NCI-H146 (cell line): ENCODE measurements at regions not wholly inside any gene's neighbourhood (a gene's known extent, or its start where the extent isn't known, plus 50 kb on each side); places are given as distances from the start of the nearest gene placed in this dataset.
A peak's percentile ranks its signal among the peaks of the same experiment; 100 is the strongest.

Experiments
- DNase-seq: peaks from one replicate; lab custom pipeline; 2025; lab: John Stamatoyannopoulos, UW

- DNase-seq = no peak
Measured at GRCh38 chr3:31224936-31225335, 307.8 kb upstream of the STT3B start.

DNA sequence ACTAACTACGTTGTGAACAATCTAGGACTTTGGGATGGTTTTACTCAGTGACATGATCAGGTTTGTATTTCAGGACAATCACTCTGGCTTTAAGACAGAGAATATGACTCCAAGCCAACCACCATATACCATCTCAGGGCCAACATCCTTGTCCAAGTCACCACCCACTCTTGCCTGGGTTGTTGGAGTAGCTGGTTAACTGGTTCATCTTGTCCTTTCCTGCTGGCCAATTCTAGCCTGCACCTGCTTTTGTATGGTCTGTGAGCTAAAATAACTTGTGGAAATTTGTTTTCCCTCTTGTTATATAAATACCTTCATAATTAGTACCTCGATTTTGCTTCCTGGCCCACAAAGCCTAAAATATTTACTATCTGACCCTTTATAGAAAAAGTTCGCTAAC, 306.8 kb upstream of the STT3B start:
- DNase-seq = no peak

DNA sequence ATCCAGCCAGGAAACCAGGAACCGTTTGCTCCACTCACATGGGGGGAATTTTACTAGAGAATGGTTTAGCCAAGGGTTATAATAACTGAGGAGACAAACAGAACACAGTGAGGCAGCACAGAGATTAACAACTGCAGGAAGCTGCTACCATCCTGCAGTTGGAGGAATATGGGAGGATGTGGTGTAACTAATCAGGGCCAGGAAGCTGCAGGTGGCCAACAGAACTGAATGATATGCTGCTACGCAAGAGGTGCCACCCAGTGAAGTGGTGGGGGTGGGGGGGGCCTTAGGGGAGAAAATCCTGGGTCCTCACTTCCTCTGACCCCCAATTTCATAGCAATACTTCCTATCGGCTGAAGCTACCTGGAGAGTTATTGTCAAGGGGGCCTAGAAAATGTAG, 306.4 kb upstream of the STT3B start:
- DNase-seq = no peak

DNA sequence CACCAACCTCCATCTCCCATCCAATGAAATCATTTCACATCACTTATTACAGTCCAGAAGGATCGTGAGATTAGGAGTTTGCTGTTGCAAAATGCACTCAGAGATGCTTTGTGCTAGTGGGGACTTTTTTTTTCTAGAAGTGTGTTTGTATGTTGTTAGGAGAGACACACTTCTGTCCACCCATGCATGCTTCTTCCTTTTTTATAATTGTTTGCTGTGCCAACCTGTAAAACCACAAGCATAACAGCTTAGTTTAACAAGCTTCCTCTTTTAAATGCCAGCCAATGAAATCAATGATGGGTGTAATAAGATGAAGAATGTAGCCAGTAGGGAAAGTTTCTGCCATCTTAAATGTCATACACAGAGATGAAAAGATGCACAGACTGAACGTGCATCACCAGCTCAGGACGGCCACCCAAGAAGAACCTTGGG, 305.6 kb upstream of the STT3B start:
- DNase-seq = no peak

DNA sequence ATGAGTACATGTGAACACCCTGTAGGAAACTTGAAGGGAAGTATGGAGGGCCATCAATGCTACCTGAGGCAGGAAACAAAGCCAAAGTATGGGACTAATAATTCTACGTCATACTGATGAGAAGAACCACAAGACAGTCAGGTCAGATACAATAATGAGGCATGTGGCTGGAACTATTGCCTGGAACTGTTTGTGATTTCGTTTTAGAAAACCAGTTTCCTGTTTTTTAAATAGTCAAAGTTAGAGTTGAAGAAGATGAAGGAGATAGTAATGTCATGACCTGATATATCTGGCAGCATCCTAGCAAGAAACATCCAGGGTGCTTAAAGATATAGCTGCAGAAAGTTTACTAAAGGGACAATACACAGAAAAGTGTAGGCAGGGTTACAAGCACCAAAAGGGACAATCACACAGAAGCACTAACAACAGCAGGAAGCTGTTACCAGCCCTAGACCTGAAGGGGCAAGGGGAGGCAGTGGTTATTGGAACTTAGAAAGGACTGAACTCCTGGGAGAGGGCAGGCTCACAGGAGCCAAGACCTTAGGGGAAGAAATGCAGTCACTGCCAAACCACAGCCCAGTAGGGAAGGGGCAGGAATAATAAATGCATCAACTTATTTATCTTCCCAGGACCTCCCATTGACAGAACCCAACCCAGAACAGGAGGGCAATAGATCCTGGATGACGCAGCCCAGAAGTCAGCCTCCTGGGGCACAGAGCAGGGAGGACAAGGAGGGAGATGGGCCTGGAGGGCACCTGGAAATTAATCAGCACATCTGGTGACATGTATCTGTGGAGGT, 302.1 kb upstream of the STT3B start:
- DNase-seq = no peak

GRCh38 chr3:31232055-31233025, 300.4 kb upstream of the STT3B start:
- DNase-seq = no peak

DNA sequence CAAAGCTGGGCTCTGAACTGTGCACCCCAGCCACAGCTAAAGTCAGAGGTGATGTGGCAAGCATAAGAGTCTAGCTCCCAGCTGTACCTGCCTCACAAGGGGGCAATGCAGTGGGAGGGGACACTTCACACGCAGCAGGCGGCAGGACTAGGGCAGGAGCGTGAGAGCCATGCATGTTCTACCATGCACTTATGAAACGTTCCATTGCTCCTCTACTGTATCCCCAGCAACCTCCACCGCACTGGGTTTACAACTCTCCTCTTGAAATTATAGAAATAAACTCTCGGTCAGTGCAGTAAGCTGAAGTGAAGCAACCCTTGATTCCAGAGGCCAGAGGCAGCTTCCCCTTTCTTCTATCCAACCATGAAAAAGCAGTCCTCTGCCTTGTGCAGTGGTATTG, 298.6 kb upstream of the STT3B start:
- no peak for DNase-seq

DNA sequence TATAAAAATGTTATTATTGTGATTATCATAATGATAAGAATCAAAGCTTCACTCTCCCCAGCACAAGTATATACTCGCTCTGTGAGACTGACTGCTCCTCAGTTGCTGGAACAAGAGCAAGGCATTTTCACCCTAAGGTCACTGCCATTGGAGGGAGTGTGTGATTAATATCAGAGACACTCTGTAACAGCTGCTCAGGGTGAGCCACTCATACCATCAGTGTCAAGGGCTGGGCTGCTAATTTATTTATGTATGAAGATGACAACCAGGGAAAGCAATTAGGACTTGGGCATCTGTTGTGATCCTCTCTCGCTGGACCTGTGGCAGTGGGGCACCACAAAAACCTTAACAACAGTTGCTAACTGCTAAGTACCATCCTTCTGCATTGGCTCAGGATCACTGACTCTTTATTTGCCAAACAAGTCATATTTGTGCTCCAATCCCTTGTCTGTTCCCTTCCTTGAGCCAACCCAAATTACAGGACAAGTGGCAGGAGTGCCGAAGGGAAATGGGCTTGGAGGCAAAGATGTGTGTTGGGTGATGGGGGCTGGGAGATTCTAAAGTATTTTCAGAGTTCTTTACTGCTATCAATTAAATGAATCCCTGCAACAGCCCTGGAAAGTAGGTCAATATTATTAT, 297.5 kb upstream of the STT3B start:
- no peak for DNase-seq

DNA sequence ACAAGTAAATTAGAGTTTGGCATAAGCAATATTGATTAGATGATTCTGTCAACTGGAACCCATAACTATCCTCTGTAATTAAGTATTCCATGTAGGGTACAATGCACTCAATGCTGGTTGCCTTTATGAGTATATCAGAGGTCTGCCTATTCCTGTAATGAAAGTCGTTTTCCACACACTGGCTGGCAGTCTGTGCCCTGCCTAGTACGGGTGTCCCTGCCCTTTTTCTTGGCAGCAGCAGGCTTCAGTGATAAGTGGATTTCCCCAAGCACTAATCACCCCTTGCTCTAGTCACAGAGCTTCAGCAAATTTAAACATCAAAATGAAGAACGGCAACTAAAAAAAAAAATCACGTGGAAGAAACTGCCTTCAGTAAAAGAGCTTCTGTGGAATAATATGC, 294.8 kb upstream of the STT3B start:
- no peak for DNase-seq

- no peak for DNase-seq
Measured at GRCh38 chr3:31240013-31240412, 292.7 kb upstream of the STT3B start.

DNA sequence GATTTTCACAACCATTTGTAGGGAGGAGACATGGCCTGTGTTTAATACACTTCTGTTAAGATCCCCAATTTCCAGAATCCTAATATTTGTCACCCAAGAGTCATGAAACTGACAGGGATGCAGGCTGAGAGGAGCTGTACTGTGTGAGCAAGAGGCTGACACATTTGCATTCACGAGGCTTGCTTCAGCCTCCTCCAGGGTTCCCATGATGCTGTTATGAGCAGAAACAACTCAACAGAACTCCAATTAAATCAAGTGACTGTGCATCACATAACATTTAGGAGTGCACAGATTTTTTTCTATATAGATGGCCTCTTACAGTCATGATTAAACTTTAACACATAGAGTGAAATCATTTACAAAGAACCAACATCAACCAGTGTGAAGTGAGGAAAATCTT, 292.3 kb upstream of the STT3B start:
- no peak for DNase-seq

DNA sequence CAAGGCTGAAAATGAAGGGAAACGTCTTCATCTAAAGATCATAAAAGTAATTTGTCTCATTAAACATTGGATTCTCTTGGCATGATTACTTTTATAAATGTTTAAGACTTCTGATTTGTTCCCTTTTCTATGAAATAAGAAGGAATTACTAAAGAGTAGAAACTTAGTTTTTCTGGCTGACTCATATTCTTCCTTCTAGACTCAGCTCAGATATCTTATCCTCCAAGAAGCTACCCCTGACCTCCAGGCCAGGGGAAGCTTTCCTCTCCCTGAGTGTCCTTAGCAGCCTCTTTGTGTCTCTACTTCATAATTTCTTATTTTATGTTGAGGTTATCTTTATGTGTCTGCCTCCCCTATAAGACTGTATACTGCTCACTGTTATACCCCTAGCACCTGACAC, 291.9 kb upstream of the STT3B start:
- DNase-seq = no peak

DNA sequence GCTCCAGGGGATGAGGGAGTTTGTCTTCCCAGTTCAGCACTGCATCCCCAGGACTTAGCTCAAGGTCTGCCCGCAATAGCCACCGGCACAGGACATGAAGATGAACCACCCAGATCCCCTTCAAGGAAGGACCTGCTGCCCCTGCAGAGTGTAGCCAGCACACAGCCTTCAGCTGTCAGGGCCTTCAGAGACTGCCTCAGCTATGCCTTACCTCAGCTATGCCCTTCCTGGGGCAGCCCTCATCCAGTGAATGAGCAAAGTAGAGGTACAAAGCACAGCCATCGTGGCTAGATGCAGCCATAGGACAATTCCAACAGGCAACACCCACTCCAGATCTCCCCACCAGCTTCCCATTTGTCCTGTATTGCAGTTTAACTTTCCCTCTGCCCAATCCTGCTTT, 291.2 kb upstream of the STT3B start:
- no peak for DNase-seq

- no peak for DNase-seq
Measured at GRCh38 chr3:31242026-31242960, 290.4 kb upstream of the STT3B start.

GRCh38 chr3:31244929-31245817, 287.6 kb upstream of the STT3B start:
- DNase-seq = peak; percentile 24

DNA sequence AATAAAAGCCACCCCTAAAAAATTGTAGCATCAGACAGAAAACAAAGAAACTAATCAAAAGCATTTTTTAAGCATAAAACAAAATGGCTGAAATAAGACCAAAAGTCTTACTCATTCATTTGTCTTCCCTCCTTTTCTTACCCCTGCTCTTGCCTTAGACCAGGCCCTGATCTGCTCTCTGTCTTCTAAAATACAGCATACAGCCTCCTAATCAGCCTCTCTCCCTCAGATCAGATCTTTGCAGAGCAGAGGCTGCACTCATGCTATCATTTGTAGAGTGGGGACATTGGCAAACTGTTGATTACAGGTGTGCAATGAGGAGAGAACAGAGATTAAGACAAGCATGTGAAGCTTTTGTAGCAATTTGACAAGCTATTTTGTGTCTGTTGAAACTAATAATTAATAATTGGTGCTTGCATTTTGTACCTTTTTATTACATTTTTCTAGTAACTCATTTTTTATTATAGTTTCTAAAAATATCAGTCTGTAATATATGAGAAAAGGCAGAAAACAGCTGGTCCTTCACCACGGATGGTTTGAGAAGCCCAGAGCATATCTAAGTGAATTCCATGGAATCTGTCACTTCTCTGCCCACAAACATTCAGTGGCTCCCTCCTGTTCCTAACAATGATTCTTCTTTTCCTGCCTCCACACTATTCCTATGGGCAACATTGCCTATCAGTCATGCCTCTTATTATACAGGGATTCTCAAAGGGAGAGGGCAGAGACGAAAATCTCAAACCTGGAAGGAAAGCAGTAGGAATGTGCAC, 286.2 kb upstream of the STT3B start:
- DNase-seq = no peak

GRCh38 chr3:31247063-31247447, 285.7 kb upstream of the STT3B start:
- no peak for DNase-seq

GRCh38 chr3:31247850-31248562, 284.7 kb upstream of the STT3B start:
- peak; percentile 93 for DNase-seq

GRCh38 chr3:31248563-31248992, 284.1 kb upstream of the STT3B start:
- peak; percentile 24 for DNase-seq
